A673 (cell line): ENCODE measurements at regions not wholly inside any gene's neighbourhood (a gene's known extent, or its start where the extent isn't known, plus 50 kb on each side); places are given as distances from the start of the nearest gene placed in this dataset.

Experiments used
- EZH2 ChIP-seq: fragments of 200-600 bp; sonication (generic); IDR thresholded peaks from 2 replicates; pipeline ENCODE4 v1.6.1; 2017; ENCODE audit warnings: borderline replicate concordance, low read depth, mild to moderate bottlenecking, mixed read lengths, antibody characterized with exemption, low read length; ENCODE audit not compliant: poor library complexity, severe bottlenecking
- TF ChIP-seq, protein P1 (sequence below): fragments of 300-800, 200-600 bp; sonication (generic); conservative IDR thresholded peaks from 2 replicates; pipeline ENCODE4 v1.5.1; 2017; ENCODE audit warnings: low read depth, mild to moderate bottlenecking, antibody characterized with exemption, low read length, moderate library complexity, mixed read lengths

DNA sequence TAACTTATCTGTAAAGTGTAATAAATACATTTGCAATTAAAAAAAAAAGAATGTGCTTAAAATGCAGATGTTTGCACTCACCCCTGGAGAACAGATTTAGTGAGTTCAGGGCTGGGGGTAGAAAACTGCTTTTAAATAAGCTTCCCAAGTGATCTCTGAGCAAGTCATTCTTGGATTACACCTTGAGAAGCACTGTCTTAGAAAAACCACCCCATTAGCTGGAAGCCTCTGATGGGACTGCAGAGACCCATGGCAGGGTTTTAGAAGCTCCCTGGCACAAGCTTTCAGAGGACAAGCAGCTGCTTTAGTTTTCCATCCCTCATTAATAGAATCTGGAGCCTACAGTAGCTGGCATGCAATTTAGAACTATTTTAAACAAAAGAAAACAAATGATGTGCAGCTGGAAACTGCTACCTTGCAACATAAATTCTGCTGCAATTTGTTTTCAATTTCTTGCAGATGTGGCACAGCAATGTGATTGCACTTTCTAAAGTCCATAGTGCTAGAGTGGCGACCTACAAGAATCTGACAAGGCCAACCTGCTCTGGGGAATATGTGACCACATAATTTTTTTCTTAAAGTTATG lies 141.5 kb downstream of the CDC42EP3 start:
- TF ChIP-seq, protein P1, sequence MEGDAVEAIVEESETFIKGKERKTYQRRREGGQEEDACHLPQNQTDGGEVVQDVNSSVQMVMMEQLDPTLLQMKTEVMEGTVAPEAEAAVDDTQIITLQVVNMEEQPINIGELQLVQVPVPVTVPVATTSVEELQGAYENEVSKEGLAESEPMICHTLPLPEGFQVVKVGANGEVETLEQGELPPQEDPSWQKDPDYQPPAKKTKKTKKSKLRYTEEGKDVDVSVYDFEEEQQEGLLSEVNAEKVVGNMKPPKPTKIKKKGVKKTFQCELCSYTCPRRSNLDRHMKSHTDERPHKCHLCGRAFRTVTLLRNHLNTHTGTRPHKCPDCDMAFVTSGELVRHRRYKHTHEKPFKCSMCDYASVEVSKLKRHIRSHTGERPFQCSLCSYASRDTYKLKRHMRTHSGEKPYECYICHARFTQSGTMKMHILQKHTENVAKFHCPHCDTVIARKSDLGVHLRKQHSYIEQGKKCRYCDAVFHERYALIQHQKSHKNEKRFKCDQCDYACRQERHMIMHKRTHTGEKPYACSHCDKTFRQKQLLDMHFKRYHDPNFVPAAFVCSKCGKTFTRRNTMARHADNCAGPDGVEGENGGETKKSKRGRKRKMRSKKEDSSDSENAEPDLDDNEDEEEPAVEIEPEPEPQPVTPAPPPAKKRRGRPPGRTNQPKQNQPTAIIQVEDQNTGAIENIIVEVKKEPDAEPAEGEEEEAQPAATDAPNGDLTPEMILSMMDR, result no peak
- TF ChIP-seq EZH2, result no peak
